Kidney glomerular epithelial cell (primary cell): ENCODE measurements at regions not wholly inside any gene's neighbourhood (a gene's known extent, or its start where the extent isn't known, plus 50 kb on each side); places are given as distances from the start of the nearest gene placed in this dataset.

Experiments
- DNase-seq: peaks from one replicate; lab custom pipeline; 2025; lab: John Stamatoyannopoulos, UW

GRCh38 chr22:49303061-49303735 lies 524.5 kb downstream of the BRD1 start:
- no peak for DNase-seq

DNA sequence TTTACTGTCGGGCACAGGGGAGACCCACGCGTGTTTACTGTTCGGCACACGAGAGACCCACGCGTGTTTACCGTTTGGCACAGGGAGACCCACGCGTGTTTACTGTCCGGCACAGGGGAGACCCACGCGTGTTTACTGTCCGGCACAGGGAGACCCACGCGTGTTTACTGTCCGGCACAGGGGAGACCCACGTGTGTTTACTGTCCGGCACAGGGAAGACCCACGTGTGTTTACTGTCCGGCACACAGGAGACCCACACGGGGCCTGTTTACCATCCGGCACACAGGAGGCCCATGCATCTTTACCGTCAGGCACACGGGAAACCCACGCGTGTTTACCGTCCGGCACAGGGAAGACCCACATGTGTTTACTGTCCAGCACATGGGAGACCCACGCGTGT lies 525.1 kb downstream of the BRD1 start:
- DNase-seq = no peak

DNA sequence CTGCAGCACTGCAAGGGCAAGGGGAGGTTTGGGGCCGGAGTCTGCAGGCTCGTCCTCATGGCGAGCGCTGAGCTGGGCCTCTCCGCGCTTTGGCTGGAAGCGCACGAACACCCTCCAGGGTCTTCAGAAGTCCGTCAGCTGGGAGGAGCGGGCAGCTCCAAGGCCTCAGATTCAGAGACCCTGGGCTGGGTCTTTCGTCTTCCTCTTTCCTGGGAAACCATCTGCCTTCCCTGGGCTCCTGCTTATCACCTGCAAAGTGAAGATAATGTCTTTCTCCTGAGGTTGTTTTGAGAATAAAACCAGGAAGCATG lies 525.6 kb downstream of the BRD1 start:
- no peak for DNase-seq

DNA sequence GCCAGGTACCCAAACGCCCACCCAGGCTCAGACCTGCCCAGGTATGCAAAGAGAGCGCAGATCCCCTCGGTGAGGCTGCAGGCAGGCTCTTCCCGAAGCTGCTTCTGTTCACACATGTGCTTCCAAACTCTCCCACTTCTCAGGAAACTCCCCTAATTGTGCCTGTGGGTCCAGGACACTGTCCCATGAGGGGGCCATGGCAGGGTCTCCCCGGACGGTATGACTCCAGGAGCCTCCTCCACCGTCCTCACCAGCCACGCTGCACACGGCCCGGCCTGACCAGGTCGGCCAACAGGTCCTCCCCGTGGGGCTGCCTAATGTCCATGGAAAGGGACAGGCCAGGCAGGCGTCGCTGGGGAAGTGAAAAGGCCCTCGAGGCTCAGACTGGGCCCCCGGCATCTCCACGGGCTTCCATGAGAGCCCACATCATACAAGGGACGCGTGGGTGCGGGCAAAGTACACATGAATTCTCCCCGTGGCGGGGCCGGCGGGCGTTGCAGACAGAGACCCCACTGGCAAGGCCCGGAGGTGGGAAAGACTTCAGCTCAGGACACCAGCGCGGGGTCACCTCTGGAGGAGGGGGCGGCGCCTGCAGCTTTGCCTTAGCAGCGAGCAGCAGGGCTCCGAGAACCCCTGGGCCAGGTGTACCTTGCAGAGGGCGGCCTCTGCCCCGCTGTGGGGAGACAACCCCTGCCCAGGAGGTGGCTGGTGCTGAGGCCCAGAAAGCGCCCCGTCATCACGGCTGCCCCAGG lies 526.1 kb downstream of the BRD1 start:
- no peak for DNase-seq

DNA sequence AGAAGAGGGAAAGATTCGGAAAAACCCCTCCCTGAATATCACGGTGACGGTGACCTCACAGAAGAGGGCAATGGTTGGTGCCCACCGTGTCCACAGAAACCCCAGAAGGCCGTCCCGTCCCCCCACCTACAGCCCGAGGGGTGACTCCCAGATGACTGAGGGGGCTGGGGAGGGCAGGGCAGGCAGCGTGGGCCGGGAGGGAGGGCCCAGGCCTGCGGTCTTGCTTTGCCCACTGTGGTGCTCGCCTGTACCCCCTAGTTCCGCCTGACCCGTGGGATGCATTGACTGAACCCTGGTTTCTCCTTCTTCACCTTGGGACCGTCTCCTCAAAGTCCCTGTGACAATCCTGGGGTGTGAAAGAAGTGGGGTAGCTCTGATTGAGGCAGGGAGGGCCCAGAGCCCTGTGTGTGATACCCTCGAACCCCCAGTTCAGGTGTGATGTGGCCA lies 526.7 kb downstream of the BRD1 start:
- no peak for DNase-seq

DNA sequence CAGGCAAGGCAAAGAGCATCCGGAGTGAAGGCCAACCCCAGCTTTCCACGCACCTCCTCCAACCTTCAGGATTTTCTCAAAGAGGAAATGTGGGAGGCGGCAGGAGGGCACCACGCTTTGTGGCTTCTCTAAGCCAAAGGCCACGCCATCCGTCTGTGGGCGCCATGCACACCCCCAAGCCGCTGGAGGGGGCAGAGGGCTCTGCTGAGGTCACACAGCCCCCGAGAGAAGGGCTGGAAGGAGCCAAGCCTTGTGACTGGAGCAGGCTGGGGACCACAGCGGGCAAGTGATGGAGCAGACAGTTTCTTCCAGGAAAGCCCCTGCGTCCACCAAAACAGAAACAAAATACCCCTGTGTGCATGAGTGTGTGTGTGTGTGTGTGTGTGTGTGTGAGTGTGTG lies 527.4 kb downstream of the BRD1 start:
- no peak for DNase-seq

DNA sequence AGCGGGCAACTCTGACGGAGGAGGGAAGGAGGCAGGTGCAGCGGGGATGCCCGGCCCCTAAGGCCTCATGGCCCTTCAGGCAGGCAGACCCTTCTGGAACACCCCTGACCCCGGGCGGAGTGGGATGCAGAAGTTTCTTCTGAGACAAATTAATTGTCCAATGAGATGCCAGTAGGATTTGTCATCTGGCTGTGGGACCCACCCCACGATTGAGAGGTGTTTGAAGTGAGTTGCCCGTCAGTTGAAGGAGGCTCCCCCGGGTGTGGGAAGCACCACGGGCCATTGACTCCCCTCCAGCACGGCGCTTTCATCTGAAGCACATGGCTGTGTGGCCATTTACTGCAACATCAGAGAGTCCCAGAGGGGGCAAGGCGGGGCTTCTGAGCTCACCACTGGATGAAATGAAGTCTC lies 527.8 kb downstream of the BRD1 start:
- no peak for DNase-seq

- DNase-seq = no peak
These were observed 528.6 kb downstream of the BRD1 start for GRCh38 chr22:49298834-49299750.

GRCh38 chr22:49297871-49298721 lies 529.6 kb downstream of the BRD1 start:
- no peak for DNase-seq

- no peak for DNase-seq
These were observed 530.3 kb downstream of the BRD1 start for GRCh38 chr22:49297286-49297870.

DNA sequence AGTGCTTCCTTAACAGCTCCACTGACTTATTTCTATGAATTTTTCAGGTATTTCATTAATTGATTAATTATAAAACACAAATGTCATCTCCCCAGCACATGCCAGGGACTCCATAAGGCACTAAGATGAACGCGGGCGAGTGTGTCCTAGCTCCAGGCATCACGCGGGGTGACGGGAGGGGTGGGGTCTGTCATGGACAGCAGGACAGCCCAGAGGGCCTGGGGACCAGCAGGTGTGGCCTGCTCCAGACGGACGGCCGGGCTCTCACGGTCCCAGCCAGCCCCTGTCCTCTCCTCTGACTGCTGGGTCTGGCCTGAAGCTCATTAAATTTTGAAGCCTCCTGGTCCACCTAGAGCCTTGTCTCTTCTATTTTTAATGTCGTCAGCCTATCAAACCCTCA lies 531.1 kb downstream of the BRD1 start:
- no peak for DNase-seq

DNA sequence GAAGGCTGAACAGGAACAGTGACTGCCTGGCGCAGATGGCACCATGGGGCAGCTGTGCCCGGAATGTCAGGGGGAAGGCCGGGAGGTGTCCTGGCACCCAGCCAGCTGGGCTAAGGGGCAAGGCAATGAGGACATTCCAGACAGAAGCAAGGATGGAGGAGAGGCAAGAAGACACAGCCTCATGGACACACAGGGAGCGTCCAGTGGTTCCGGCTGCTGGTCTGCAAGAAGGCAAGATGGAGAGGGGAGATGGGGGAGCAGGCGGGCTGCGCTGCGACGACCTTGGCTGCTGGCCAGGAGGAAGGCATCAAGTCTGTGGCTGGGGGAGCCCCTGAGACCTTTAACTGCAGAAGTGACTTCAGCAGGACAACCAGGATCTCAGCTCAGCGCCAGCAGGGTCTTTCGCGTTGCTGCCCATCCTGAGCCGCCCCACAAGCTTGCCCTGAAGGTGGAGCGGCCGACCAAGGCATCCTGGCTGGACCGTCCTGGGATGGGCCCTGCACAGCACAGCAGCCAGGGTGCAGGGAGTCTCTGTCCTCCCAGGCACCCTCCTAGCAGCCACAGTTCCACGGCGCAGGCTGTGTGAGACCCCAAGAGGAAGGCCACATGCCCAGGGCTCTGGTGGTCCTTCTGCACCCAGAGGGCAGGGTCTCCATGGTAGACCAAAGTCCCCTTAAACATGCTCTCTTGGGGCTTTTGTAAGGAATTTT lies 531.7 kb downstream of the BRD1 start:
- no peak for DNase-seq

- no peak for DNase-seq
These were observed 532.3 kb downstream of the BRD1 start for GRCh38 chr22:49295465-49295743.

DNA sequence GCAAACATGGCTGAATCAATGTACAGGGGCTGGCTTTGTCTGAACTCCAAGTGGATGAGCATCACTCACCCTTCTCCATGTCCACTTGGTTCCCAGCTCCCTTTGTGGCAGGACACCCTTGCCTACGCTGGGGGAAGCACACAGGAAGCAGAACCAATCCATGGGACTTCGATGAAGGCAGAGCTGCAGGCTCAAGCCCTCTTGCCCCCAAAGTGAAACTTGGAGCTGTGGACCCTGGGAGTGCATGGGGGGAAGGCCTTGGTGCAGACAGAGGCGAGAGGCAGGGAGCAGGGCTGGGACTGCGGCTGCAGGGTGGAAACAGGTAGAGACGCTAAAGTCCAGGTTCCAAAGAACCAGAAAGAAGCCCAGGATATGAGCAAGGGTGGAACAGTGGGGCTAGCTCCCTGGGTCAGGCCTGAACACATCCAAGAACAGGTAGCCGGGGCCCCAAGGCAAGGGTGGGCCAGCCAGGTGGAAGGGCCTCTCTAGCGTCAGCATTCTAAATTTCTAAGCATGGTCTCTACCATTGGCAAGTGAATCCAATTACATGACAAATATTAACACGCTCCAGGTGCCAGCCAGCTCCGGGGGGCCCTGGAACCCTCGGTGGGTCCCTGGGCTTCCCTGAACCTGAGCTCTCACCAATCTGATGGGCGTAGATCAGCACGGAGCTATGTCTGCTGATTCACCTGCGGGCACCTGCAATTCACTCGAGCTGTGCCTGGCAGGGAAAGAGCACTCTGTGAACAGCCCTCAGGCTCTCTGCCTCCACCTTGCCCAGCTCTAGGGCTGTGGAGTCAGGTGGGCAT lies 532.8 kb downstream of the BRD1 start:
- DNase-seq = no peak

- no peak for DNase-seq
These were observed 534.8 kb downstream of the BRD1 start for GRCh38 chr22:49292909-49293308.

- DNase-seq = no peak
These were observed 535.9 kb downstream of the BRD1 start for GRCh38 chr22:49291781-49292180.

- DNase-seq = no peak
These were observed 536.5 kb downstream of the BRD1 start for GRCh38 chr22:49291169-49291568.

GRCh38 chr22:49290711-49291110 lies 537.0 kb downstream of the BRD1 start:
- no peak for DNase-seq

DNA sequence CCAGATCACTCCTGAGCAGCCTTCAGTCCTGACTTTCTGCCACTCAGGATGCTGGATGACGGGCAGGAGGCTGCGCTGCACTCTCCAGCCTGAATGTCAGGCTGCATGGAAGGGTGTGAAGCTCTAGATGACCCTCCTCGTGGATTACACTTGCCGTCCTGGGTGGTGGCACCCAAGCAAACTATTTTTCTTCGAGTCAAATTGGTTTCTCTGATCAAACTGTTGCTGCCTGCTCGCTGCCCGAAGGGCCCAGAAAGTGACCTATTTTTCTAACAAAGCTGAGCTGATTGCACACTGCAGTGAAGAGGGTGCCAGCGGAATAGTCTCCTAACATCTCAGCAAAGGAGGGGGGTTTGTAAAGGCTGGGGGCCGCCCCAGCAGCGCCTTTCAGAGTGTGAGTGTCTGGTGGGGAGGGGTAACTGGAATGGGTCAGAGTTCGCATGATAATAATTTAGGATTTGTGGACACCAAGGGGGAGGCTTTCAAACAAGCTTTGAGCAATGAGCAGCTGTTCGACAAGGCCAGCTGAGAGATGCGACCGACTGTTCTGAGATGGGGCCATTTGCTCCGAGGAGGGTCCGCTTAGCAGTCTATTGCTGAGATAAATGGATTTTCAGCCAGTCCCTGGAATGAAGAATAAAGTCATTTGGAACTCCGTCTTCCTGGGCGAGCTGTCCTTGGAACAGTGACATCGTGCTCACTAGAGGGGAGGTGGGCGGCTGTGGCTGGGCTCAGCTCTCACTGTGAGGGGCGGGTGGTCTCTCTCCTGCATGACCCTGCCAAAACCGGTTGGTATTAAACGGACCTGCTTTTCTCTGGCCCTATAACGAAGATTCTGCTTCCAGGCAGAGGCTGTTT lies 537.6 kb downstream of the BRD1 start:
- no peak for DNase-seq
